ENCODE measurements at regions not wholly inside any gene's neighbourhood (a gene's known extent, or its start where the extent isn't known, plus 50 kb on each side); places are given as distances from the start of the nearest gene placed in this dataset.

DNA sequence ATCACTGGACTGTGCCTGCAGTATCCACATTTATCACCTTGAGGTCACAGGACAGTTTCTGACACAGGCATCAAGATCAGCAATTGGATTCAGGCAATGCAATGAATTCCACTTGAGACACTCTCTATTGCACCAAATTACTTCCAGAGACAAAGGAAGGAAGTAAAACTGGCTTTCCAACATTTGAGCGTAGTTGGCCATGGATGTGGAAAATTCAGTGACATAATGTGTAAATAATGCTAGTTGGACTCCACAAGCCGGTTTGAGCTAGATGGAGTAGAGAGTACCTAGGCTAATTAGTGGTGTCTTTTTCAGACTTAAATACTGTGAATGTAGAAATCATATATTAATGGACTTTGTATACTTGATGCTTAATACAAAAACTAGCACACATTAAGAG is 168.3 kb upstream of the SYT1 start:
- H3K27me3 ChIP-seq, result no peaks in the 10 kb centered on the region
- WGBS, 2 donors, result 71 to 75% methylated on average over 2 of the region's 2 CpGs

DNA sequence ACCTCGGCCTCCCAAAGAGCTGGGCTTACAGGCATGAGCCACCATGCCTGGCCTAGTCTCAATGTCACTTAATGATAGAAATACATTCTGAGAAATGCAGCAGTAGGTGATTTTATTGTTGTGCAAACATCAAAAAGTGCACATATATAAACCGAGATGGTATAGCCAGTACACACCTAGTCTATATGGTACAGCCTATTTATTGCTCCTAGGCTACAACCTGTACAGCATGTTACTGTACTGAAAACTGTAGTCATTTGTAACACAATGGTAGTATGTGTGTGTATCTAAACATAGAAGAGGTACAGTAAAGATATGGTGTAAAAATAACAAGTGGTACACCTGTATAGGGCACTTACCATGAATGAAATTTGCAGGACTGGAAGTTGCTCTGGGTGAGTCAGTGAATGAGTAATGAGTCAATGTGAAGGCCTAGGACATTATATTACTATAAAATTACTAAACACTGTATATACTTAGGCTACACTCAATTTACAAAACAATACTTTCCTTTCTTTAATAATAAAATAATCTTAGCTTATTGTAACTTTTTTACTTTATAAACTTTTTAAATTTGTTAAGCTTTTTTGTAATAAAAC is 166.7 kb upstream of the SYT1 start:
- intact Hi-C loops (cut with DNase I), result no loop called here
- TF ChIP-seq, protein P1, sequence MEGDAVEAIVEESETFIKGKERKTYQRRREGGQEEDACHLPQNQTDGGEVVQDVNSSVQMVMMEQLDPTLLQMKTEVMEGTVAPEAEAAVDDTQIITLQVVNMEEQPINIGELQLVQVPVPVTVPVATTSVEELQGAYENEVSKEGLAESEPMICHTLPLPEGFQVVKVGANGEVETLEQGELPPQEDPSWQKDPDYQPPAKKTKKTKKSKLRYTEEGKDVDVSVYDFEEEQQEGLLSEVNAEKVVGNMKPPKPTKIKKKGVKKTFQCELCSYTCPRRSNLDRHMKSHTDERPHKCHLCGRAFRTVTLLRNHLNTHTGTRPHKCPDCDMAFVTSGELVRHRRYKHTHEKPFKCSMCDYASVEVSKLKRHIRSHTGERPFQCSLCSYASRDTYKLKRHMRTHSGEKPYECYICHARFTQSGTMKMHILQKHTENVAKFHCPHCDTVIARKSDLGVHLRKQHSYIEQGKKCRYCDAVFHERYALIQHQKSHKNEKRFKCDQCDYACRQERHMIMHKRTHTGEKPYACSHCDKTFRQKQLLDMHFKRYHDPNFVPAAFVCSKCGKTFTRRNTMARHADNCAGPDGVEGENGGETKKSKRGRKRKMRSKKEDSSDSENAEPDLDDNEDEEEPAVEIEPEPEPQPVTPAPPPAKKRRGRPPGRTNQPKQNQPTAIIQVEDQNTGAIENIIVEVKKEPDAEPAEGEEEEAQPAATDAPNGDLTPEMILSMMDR (IDR thresholded peaks at IDR 0.05), result no peak
- TF ChIP-seq POLR2A (IDR thresholded peaks at IDR 0.05), result no peak
- no peaks in the 10 kb centered on the region for H3K9me3 ChIP-seq
- H3K4me3 ChIP-seq (replicated peaks in 1 of 3), result no peak overlapping the region
- H3K4me1 ChIP-seq, result no peaks in the 10 kb centered on the region
- 92 to 97% methylated on average over 2 of the region's 2 CpGs for WGBS, 2 donors
- no peaks in the 10 kb centered on the region for H3K27me3 ChIP-seq
- H3K36me3 ChIP-seq, result no peaks in the 10 kb centered on the region
- DNase-seq, result no peak
- H3K27ac ChIP-seq, result no peak overlapping the region

More for the DNA sequence above, 168.3 kb upstream of the SYT1 start:
- intact Hi-C loops (cut with DNase I), result no loop called here
- H3K9me3 ChIP-seq, result no peaks in the 10 kb centered on the region
- no peak overlapping the region for H3K27ac ChIP-seq
- no peaks in the 10 kb centered on the region for H3K4me1 ChIP-seq
- H3K36me3 ChIP-seq, result no peaks in the 10 kb centered on the region
- no peak overlapping the region for H3K4me3 ChIP-seq (replicated peaks in 1 of 3)
- TF ChIP-seq POLR2A (IDR thresholded peaks at IDR 0.05), result no peak
- TF ChIP-seq, protein P1 (IDR thresholded peaks at IDR 0.05), result no peak
- DNase-seq, result no peak

DNA sequence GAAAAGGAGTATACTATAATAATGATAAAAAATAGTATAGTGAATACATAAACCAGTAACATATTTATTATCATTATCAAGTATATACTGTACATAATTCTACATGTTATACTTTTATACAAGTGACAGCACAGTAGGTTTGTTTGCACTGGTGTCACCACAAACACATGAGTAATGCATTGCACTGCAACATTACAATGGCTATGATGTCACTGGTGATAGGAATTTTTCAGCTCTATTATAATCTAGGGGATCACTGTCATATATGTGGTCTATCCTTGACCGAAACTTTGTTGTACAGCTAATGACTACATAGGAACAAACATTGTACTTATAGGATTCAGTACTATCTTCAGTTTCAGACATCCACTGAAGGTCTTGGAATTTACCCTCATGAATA is 165.8 kb upstream of the SYT1 start:
- TF ChIP-seq, protein P1 (IDR thresholded peaks at IDR 0.05), result no peak
- TF ChIP-seq POLR2A (IDR thresholded peaks at IDR 0.05), result no peak
- WGBS, 2 donors, result 94 to 97% methylated on average over 1 of the region's 1 CpG
- intact Hi-C loops (cut with DNase I), result no loop called here
- no peak overlapping the region for H3K4me3 ChIP-seq (replicated peaks in 1 of 3)
- H3K9me3 ChIP-seq, result no peaks in the 10 kb centered on the region
- no peaks in the 10 kb centered on the region for H3K27me3 ChIP-seq
- no peak overlapping the region for H3K27ac ChIP-seq
- no peaks in the 10 kb centered on the region for H3K4me1 ChIP-seq
- no peak for DNase-seq
- H3K36me3 ChIP-seq, result no peaks in the 10 kb centered on the region

DNA sequence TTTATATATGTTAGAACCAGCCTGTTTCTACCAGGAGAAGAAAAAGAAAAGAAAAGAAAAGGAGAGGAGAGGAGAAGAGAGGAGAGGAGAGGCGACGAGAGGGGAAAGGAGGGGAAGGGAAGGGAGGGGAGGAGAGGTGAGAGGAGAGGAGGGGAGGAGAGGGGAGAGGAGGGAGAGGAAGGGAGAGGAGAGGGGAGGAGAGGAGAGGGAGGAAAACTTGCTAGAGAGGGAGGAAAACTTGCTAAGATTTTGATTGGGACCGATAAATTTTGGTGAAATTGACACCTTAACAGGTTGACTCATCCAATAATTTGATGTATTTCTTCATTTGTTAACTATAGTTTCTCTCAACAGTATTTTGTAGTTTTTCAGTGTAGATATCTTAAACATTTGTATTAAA is 164.0 kb upstream of the SYT1 start:
- H3K27ac ChIP-seq, result no peak overlapping the region
- H3K4me1 ChIP-seq, result no peaks in the 10 kb centered on the region
- no peaks in the 10 kb centered on the region for H3K27me3 ChIP-seq
- no peak for DNase-seq
- H3K36me3 ChIP-seq, result no peaks in the 10 kb centered on the region
- WGBS, 2 donors, result 80 to 85% methylated on average over 3 of the region's 3 CpGs
- H3K4me3 ChIP-seq (replicated peaks in 1 of 3), result no peak overlapping the region
- intact Hi-C loops (cut with DNase I), result no loop called here
- H3K9me3 ChIP-seq, result no peaks in the 10 kb centered on the region
- TF ChIP-seq, protein P1 (IDR thresholded peaks at IDR 0.05), result no peak
- no peak for TF ChIP-seq POLR2A (IDR thresholded peaks at IDR 0.05)

DNA sequence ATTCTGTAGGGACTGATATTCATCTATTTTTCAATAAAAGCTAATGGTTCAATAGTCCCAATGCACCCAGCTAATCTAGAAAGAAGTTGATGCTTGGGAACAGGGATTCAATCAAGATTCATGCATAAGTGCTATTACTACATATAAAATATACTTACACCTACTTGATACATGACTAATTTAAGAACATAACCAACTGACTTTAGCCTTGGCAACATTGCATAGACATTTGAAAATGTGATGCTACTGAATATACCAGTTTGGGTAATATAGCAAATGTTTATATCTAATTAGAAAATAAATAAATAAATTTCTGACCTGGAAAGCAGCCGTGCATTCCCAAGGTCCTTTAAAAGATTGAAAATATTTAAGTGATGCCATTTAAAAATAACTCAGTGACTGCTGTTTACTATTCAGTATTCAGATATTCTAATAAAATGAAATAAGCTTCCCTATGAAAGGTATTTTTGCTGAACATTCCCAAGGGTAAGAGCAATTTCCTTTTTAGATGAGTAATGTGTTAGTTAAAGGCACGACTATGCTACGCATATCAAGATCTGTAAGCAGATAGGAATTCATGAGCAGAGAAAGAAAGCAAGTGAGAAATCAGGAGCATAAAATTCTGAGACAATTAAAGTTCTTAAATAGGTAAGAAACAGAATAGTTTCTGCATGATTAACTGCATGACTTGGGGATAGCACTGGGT is 160.6 kb upstream of the SYT1 start:
- no peaks in the 10 kb centered on the region for H3K4me1 ChIP-seq
- no peak for DNase-seq
- H3K27ac ChIP-seq, result no peak overlapping the region
- intact Hi-C loops (cut with DNase I), result no loop called here
- H3K36me3 ChIP-seq, result no peaks in the 10 kb centered on the region
- H3K4me3 ChIP-seq (replicated peaks in 1 of 3), result no peak overlapping the region
- no peak for TF ChIP-seq POLR2A (IDR thresholded peaks at IDR 0.05)
- TF ChIP-seq, protein P1 (IDR thresholded peaks at IDR 0.05), result no peak
- 69 to 74% methylated on average over 3 of the region's 3 CpGs for WGBS, 2 donors
- no peaks in the 10 kb centered on the region for H3K9me3 ChIP-seq
- H3K27me3 ChIP-seq, result no peaks in the 10 kb centered on the region

Data from thyroid gland (tissue), 4 donors.